Tibial nerve (tissue), 3 donors: ENCODE measurements at regions not wholly inside any gene's neighbourhood (a gene's known extent, or its start where the extent isn't known, plus 50 kb on each side); places are given as distances from the start of the nearest gene placed in this dataset.

Experiments used
- POLR2A ChIP-seq, 2 donors: fragments of 450-650 bp; IDR thresholded peaks; one replicate each; pipeline ENCODE4 v1.6.1; 2017; ENCODE audit warnings: antibody characterized with exemption in 2 of 2, mild to moderate bottlenecking in 2 of 2, moderate library complexity in 2 of 2
- TF ChIP-seq, protein P1 (sequence below), 5 experiments: fragments of 200-600 bp in 3 of 5; fragments of 450-650 bp in 2 of 5; sonication (generic) in 3 of 5; IDR thresholded peaks; one replicate each; pipeline ENCODE4 v1.5.1; 2016 to 2019; ENCODE audit warnings: antibody characterized with exemption in 5 of 5, mild to moderate bottlenecking in 3 of 5, moderate library complexity in 2 of 5

DNA sequence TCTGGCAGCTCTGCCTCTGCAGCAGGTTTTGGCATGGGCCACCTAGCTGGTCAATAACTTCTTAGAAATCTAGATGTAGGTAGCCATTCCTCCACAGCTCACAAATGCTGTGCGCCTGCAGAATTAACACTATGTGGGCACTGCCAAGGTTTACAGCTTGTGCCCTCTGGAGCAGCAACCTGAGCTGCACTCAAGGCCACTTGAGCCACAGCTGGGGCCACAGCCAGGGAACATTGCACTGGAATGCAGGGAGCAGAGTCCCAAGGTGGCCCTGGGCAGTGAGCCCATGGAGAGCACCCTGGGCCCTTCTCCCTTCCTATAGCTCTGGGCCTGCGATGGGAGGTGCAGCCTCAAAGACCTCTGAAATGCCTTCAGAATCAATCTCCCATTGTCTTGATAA, 365.3 kb downstream of the SATB2 start:
- TF ChIP-seq, protein P1, sequence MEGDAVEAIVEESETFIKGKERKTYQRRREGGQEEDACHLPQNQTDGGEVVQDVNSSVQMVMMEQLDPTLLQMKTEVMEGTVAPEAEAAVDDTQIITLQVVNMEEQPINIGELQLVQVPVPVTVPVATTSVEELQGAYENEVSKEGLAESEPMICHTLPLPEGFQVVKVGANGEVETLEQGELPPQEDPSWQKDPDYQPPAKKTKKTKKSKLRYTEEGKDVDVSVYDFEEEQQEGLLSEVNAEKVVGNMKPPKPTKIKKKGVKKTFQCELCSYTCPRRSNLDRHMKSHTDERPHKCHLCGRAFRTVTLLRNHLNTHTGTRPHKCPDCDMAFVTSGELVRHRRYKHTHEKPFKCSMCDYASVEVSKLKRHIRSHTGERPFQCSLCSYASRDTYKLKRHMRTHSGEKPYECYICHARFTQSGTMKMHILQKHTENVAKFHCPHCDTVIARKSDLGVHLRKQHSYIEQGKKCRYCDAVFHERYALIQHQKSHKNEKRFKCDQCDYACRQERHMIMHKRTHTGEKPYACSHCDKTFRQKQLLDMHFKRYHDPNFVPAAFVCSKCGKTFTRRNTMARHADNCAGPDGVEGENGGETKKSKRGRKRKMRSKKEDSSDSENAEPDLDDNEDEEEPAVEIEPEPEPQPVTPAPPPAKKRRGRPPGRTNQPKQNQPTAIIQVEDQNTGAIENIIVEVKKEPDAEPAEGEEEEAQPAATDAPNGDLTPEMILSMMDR (IDR thresholded peaks at IDR 0.05) = no peak
- no peak for TF ChIP-seq POLR2A (IDR thresholded peaks at IDR 0.05)
